ENCODE measurements at regions not wholly inside any gene's neighbourhood (a gene's known extent, or its start where the extent isn't known, plus 50 kb on each side); places are given as distances from the start of the nearest gene placed in this dataset.

DNA sequence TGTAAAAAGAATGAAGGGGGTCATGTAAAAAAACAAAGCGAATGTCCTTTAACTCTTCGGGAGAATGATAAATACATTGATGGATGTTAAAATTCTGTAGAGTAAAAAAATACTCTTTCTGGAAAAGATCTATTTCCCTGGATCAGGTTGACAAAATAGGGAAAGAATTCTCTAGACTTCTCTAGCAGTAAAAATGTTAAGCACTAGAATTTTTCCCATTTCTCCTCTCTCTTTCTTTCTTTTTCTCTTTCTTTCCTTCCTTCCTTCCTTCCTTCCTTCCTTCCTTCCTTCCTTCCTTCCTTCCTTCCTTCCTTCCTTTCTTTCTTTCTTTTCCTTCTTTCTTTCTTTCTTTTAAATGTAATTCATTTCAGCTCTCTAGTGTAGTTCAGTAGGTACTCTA, 552.5 kb downstream of the LRFN5 start:
- no peak for TF ChIP-seq CTCF (IDR thresholded peaks at IDR 0.05; ENCODE audit: extremely low read depth, missing control alignments)
- no peak for DNase-seq (ENCODE audit: low spot score)

- TF ChIP-seq CTCF (IDR thresholded peaks at IDR 0.05; ENCODE audit: extremely low read depth, missing control alignments), result no peak
- no peak for DNase-seq (ENCODE audit: low spot score)
Observed at GRCh38 chr14:42149609-42150261, 543.1 kb downstream of the LRFN5 start.

DNA sequence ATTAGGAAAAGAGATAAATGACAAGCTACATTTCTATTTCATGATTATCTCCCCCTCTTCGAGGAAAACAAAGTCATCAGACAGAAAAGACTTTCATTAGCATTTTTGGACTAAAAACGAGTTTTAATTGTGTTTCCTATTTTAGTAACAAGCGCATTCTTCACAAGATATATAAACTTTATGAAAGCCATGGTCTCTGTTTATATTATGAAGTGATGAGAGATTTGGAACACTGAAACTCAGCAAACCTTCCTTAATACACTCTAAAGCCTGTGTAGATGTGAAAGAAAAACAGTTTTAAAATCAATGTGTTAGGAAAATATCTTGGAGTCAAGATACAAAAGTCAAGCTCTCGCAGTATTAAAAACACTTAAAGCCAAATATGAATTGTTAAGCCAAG, 539.1 kb downstream of the LRFN5 start:
- DNase-seq (ENCODE audit: low spot score), result no peak
- TF ChIP-seq CTCF (IDR thresholded peaks at IDR 0.05; ENCODE audit: extremely low read depth, missing control alignments), result no peak

DNA sequence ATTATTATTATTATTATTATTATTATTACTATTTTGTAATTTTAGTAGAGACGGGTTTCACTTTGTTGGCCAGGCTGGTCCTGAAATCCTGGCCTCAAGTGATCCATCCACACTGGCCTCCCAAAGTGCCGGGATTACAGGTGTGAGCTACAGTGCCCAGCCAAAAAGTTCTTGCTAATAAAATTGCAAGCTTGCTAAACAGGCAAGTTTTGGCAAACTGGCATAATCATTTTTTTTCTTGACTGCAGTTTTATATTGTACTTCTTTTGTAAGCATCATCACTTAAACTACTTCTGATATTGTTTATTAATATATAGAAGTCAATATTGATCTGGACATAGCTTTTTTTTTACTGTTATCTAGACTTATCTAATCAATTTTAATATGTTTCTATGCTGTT, 536.4 kb downstream of the LRFN5 start:
- DNase-seq (ENCODE audit: low spot score), result no peak
- no peak for TF ChIP-seq CTCF (IDR thresholded peaks at IDR 0.05; ENCODE audit: extremely low read depth, missing control alignments)

DNA sequence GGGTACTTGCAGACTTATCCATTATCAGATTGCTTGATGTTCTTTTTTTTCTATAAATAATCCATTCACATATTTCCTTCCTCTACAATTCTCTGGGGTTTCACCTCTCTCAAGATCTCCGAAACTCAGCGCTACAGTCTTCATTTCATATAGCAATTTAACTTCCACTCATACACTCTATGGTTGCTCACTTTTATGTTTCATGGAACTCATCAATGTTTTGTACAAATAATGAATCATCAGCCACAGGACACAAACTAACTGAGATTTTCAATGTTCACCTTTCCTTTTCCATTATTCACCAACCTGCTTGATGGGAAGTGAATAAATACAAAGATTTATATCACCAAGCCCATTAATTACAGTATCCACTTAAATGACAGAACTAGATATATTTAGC, 534.7 kb downstream of the LRFN5 start:
- no peak for DNase-seq (ENCODE audit: low spot score)
- TF ChIP-seq CTCF (IDR thresholded peaks at IDR 0.05; ENCODE audit: extremely low read depth, missing control alignments), result no peak

GRCh38 chr14:42140831-42141279, 534.2 kb downstream of the LRFN5 start:
- DNase-seq (ENCODE audit: low spot score), result no peak
- no peak for TF ChIP-seq CTCF (IDR thresholded peaks at IDR 0.05; ENCODE audit: extremely low read depth, missing control alignments)

DNA sequence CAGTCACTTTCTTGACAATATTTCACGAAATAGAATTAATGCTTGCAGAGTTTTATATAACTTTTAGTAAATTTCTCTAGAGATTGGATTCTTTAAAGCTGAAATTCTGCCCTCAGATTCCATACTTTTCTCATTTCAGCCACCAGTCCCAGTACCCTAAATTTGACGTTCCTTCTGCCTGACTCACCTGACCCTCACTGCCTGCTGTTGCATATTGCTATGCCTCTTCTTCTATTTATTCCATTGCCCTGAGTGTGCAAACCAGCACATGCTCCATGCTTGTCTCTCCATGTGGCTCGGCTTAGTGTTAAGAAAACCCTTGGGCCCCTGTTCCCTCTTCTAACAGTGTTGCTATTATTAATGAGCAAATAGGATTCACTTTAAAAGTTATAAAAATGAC, 533.3 kb downstream of the LRFN5 start:
- no peak for DNase-seq (ENCODE audit: low spot score)
- no peak for TF ChIP-seq CTCF (IDR thresholded peaks at IDR 0.05; ENCODE audit: extremely low read depth, missing control alignments)

All from GM20000 (cell line).